H9 (cell line): ENCODE measurements at regions not wholly inside any gene's neighbourhood (a gene's known extent, or its start where the extent isn't known, plus 50 kb on each side); places are given as distances from the start of the nearest gene placed in this dataset.

Experiments used
- DNase-seq: peaks from one replicate; pipeline ENCODE4 v3.0.0-alpha.2; 2017
- H2AFZ ChIP-seq: one replicate; pipeline ENCODE4 v1.6.1; 2013; ENCODE audit warnings: mild to moderate bottlenecking, low read length, control low read depth, moderate library complexity
- H2AK5ac ChIP-seq: 2 replicates; pipeline ENCODE4 v1.6.1; 2013; ENCODE audit warnings: low read length, control low read depth, mixed read lengths; ENCODE audit not compliant: insufficient read length
- H2BK120ac ChIP-seq: one replicate; pipeline ENCODE4 v1.6.1; 2013; ENCODE audit warnings: low read depth, mild to moderate bottlenecking, low read length, control low read depth, inconsistent platforms; ENCODE audit not compliant: poor library complexity, severe bottlenecking
- H2BK12ac ChIP-seq: 2 replicates; pipeline ENCODE4 v1.6.1; 2013; ENCODE audit warnings: low read length, control low read depth, mixed read lengths, low read depth; ENCODE audit not compliant: insufficient read length
- H2BK15ac ChIP-seq: 2 replicates; pipeline ENCODE4 v1.6.1; 2013; ENCODE audit warnings: low read depth, low read length, control low read depth
- H2BK20ac ChIP-seq: one replicate; pipeline ENCODE4 v1.6.1; 2013; ENCODE audit warnings: low read depth, mild to moderate bottlenecking, low read length, control low read depth, inconsistent platforms; ENCODE audit not compliant: poor library complexity, severe bottlenecking
- H2BK5ac ChIP-seq: 2 replicates; pipeline ENCODE4 v1.6.1; 2013; ENCODE audit warnings: low read length, control low read depth, mixed read lengths; ENCODE audit not compliant: insufficient read length
- H3K14ac ChIP-seq: 2 replicates; pipeline ENCODE4 v1.6.1; 2013; ENCODE audit warnings: low read length, control low read depth; ENCODE audit not compliant: insufficient read depth
- H3K18ac ChIP-seq: 2 replicates; pipeline ENCODE4 v1.6.1; 2013; ENCODE audit warnings: low read depth, mild to moderate bottlenecking, mixed read lengths, low read length, control low read depth; ENCODE audit not compliant: insufficient read length
- H3K23ac ChIP-seq: 2 replicates; pipeline ENCODE4 v1.6.1; 2013; ENCODE audit warnings: low read length, control low read depth, mixed read lengths, low read depth; ENCODE audit not compliant: insufficient read length
- H3K23me2 ChIP-seq: 2 replicates; pipeline ENCODE4 v1.6.1; 2013; ENCODE audit warnings: low read depth, mild to moderate bottlenecking, mixed read lengths, low read length, control low read depth; ENCODE audit not compliant: insufficient read length, poor library complexity, severe bottlenecking
- H3K27ac ChIP-seq: 2 replicates; pipeline ENCODE4 v1.5.1; 2013; ENCODE audit warnings: low read length, control low read depth, mixed read lengths, low read depth; ENCODE audit not compliant: insufficient read length
- H3K27me3 ChIP-seq: 2 replicates; pipeline ENCODE4 v1.6.1; 2013; ENCODE audit warnings: low read length, control low read depth, inconsistent platforms; ENCODE audit not compliant: insufficient read depth
- H3K4ac ChIP-seq: 2 replicates; pipeline ENCODE4 v1.6.1; 2013; ENCODE audit warnings: low read depth, mild to moderate bottlenecking, control low read depth, inconsistent platforms, low read length, moderate library complexity
- H3K4me1 ChIP-seq: 2 replicates; pipeline ENCODE4 v1.6.1; 2013; ENCODE audit warnings: low read length, control low read depth, inconsistent platforms; ENCODE audit not compliant: insufficient read depth
- H3K4me2 ChIP-seq: 2 replicates; pipeline ENCODE4 v1.6.1; 2013; ENCODE audit warnings: low read length, control low read depth, mixed read lengths; ENCODE audit not compliant: insufficient read length, insufficient read depth
- H3K56ac ChIP-seq: 2 replicates; pipeline ENCODE4 v1.6.1; 2013; ENCODE audit warnings: low read depth, mild to moderate bottlenecking, mixed read lengths, low read length, control low read depth; ENCODE audit not compliant: insufficient read length
- H3K79me1 ChIP-seq: 2 replicates; pipeline ENCODE4 v1.6.1; 2013; ENCODE audit warnings: low read depth, mild to moderate bottlenecking, moderate library complexity, low read length, control low read depth, inconsistent platforms; ENCODE audit not compliant: insufficient read depth, poor library complexity, severe bottlenecking
- H3K79me2 ChIP-seq: 2 replicates; pipeline ENCODE4 v1.6.1; 2013; ENCODE audit warnings: low read length, control low read depth, inconsistent platforms; ENCODE audit not compliant: insufficient read depth
- H3K9ac ChIP-seq: 2 replicates; pipeline ENCODE4 v1.6.1; 2013; ENCODE audit warnings: low read length, control low read depth, mixed read lengths; ENCODE audit not compliant: insufficient read length; ENCODE audit errors: extremely low read depth
- H3K9me3 ChIP-seq: one replicate; pipeline ENCODE4 v1.6.1; 2013; ENCODE audit warnings: low read depth, low read length, inconsistent platforms; ENCODE audit not compliant: control insufficient read depth
- H3T11ph ChIP-seq: one replicate; pipeline ENCODE4 v1.6.1; 2013; ENCODE audit warnings: mild to moderate bottlenecking, low read length, control low read depth, inconsistent platforms
- H4K20me1 ChIP-seq: one replicate; pipeline ENCODE4 v1.6.1; 2013; ENCODE audit not compliant: control insufficient read depth, insufficient read length, insufficient read depth
- H4K5ac ChIP-seq: 2 replicates; pipeline ENCODE4 v1.6.1; 2013; ENCODE audit warnings: low read depth, mild to moderate bottlenecking, mixed read lengths, low read length, control low read depth; ENCODE audit not compliant: insufficient read length
- H4K8ac ChIP-seq: replicated peaks from 2 replicates; pipeline ENCODE4 v1.6.1; 2013; ENCODE audit warnings: low read length, control low read depth, mixed read lengths, low read depth; ENCODE audit not compliant: insufficient read length
- H4K91ac ChIP-seq: 2 replicates; pipeline ENCODE4 v1.6.1; 2013; ENCODE audit warnings: low read depth, mild to moderate bottlenecking, moderate library complexity, mixed read lengths, low read length, control low read depth; ENCODE audit not compliant: insufficient read length
- H3K27ac Mint-ChIP-seq, 3 experiments: 2 replicates in 2 of 3; 3 replicates in 1 of 3; pipeline ENCODE4 v1.8.0; 2020 to 2021; ENCODE audit warnings: mixed read lengths in 3 of 3, mild to moderate bottlenecking in 1 of 3, moderate library complexity in 1 of 3
- H3K27me3 Mint-ChIP-seq: 2 replicates; pipeline ENCODE4 v1.8.0; 2021; ENCODE audit warnings: low read depth, mild to moderate bottlenecking, moderate library complexity, mixed read lengths
- H3K36me3 Mint-ChIP-seq, 3 experiments: 2 replicates in 2 of 3; 3 replicates in 1 of 3; pipeline ENCODE4 v1.8.0; 2020 to 2021; ENCODE audit warnings: low read depth in 3 of 3, mixed read lengths in 3 of 3; ENCODE audit not compliant: insufficient read depth in 1 of 3
- H3K4me1 Mint-ChIP-seq, 2 experiments: 2 replicates each; pipeline ENCODE4 v1.8.0; 2020; ENCODE audit warnings: mixed read lengths in 2 of 2
- H3K4me3 Mint-ChIP-seq, 2 experiments: 2 replicates in 1 of 2; 3 replicates in 1 of 2; pipeline ENCODE4 v1.8.0; 2020 to 2021; ENCODE audit warnings: mild to moderate bottlenecking in 2 of 2, mixed read lengths in 2 of 2, moderate library complexity in 1 of 2
- H3K9me3 Mint-ChIP-seq, 2 experiments: 2 replicates in 1 of 2; 3 replicates in 1 of 2; pipeline ENCODE4 v1.8.0; 2020; ENCODE audit warnings: mild to moderate bottlenecking in 2 of 2, mixed read lengths in 2 of 2, moderate library complexity in 1 of 2
- CTCF ChIP-seq: fragments of 200-600 bp; sonication (generic); conservative IDR thresholded peaks from 3 replicates; pipeline ENCODE4 v1.8.0; 2021; ENCODE audit warnings: antibody characterized with exemption, mild to moderate bottlenecking

GRCh38 chr3:80275120-80275519 lies 507.3 kb upstream of the ROBO1 start:
- Histone ChIP-seq H2BK5ac (no peak overlapping the region), H3K18ac (no peak overlapping the region), H3K9ac (no peak overlapping the region), H2AFZ (no peak overlapping the region), H4K5ac (no peak overlapping the region), H3K27ac (no peak overlapping the region), H2BK12ac (no peak overlapping the region), H3K23ac (no peak overlapping the region), H3K79me1 (no peaks in the 10 kb centered on the region), H2BK20ac (no peak overlapping the region), H4K20me1 (no peaks in the 10 kb centered on the region), H2BK15ac (no peak overlapping the region), H3K9me3 (no peaks in the 10 kb centered on the region), H3T11ph (no peak overlapping the region), H4K91ac (no peak overlapping the region), H3K4me1 (no peaks in the 10 kb centered on the region), H4K8ac (no peak overlapping the region), H3K56ac (no peak overlapping the region), H3K14ac (no peak overlapping the region), H3K4ac (no peak overlapping the region), H3K23me2 (no peaks in the 10 kb centered on the region), H2BK120ac (no peak overlapping the region), H3K4me2 (no peak overlapping the region), H2AK5ac (no peak overlapping the region), H3K27me3 (no peaks in the 10 kb centered on the region), H3K79me2 (no peaks in the 10 kb centered on the region)
- H3K27ac Mint-ChIP-seq = no peak overlapping the region
- H3K36me3 Mint-ChIP-seq = no peaks in the 10 kb centered on the region
- TF ChIP-seq CTCF = no peak
- no peaks in the 10 kb centered on the region for H3K9me3 Mint-ChIP-seq
- no peaks in the 10 kb centered on the region for H3K27me3 Mint-ChIP-seq
- DNase-seq = no peak
- no peaks in the 10 kb centered on the region for H3K4me1 Mint-ChIP-seq
- no peak overlapping the region for H3K4me3 Mint-ChIP-seq
